HFFc6 (cell line): ENCODE measurements at regions not wholly inside any gene's neighbourhood (a gene's known extent, or its start where the extent isn't known, plus 50 kb on each side); places are given as distances from the start of the nearest gene placed in this dataset.

Experiments used
- DNase-seq: peaks from one replicate; pipeline ENCODE4 v3.0.0-alpha.2; 2018
- H3K27ac Mint-ChIP-seq: 2 replicates; pipeline ENCODE4 v1.8.0; 2020; ENCODE audit warnings: mild to moderate bottlenecking, mixed read lengths
- H3K27me3 Mint-ChIP-seq: 2 replicates; pipeline ENCODE4 v1.8.0; 2021; ENCODE audit warnings: mild to moderate bottlenecking, moderate library complexity, mixed read lengths; ENCODE audit not compliant: insufficient read depth
- H3K36me3 Mint-ChIP-seq: 2 replicates; pipeline ENCODE4 v1.8.0; 2021; ENCODE audit warnings: low read depth, mixed read lengths
- H3K4me1 Mint-ChIP-seq: 2 replicates; pipeline ENCODE4 v1.8.0; 2020; ENCODE audit warnings: low read depth, mixed read lengths
- H3K4me3 Mint-ChIP-seq: 2 replicates; pipeline ENCODE4 v1.8.0; 2020; ENCODE audit warnings: mild to moderate bottlenecking, moderate library complexity, mixed read lengths
- H3K9me3 Mint-ChIP-seq: 2 replicates; pipeline ENCODE4 v1.8.0; 2020; ENCODE audit warnings: mild to moderate bottlenecking, mixed read lengths
- TF ChIP-seq, protein P1 (sequence below): fragments of 200-600 bp; sonication (generic); IDR thresholded peaks from 2 replicates; pipeline ENCODE4 v1.5.0; 2021; ENCODE audit warnings: antibody characterized with exemption, mild to moderate bottlenecking

DNA sequence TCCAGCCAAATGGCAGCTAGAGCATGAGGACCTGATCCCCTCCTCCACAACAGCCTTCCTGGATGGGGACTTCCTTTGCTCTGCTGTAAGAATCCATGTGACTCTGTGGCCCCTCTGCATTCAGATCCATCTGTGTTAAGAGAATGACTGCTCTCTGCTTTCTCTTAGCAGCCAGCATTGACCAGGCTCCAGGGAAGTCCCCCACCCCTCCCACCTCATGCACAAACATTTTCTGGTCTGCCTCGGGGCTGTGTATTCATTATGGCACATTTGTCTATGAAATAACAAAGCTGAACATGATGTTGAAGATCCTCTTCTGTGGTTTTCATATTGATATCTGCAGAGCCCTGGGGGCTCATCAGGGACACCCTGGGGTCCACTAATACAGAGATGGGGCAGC is 201.7 kb downstream of the NUAK1 start:
- H3K4me3 Mint-ChIP-seq = no peak overlapping the region
- peaks cover 1% of the 10 kb centered on the region; the same call in 1 of the 2 replicates for H3K27me3 Mint-ChIP-seq
- H3K36me3 Mint-ChIP-seq = no peaks in the 10 kb centered on the region
- TF ChIP-seq, protein P1, sequence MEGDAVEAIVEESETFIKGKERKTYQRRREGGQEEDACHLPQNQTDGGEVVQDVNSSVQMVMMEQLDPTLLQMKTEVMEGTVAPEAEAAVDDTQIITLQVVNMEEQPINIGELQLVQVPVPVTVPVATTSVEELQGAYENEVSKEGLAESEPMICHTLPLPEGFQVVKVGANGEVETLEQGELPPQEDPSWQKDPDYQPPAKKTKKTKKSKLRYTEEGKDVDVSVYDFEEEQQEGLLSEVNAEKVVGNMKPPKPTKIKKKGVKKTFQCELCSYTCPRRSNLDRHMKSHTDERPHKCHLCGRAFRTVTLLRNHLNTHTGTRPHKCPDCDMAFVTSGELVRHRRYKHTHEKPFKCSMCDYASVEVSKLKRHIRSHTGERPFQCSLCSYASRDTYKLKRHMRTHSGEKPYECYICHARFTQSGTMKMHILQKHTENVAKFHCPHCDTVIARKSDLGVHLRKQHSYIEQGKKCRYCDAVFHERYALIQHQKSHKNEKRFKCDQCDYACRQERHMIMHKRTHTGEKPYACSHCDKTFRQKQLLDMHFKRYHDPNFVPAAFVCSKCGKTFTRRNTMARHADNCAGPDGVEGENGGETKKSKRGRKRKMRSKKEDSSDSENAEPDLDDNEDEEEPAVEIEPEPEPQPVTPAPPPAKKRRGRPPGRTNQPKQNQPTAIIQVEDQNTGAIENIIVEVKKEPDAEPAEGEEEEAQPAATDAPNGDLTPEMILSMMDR = no peak
- peaks cover 58% of the 10 kb centered on the region for H3K4me1 Mint-ChIP-seq
- no peak overlapping the region for H3K27ac Mint-ChIP-seq
- DNase-seq = no peak
- no peaks in the 10 kb centered on the region for H3K9me3 Mint-ChIP-seq

DNA sequence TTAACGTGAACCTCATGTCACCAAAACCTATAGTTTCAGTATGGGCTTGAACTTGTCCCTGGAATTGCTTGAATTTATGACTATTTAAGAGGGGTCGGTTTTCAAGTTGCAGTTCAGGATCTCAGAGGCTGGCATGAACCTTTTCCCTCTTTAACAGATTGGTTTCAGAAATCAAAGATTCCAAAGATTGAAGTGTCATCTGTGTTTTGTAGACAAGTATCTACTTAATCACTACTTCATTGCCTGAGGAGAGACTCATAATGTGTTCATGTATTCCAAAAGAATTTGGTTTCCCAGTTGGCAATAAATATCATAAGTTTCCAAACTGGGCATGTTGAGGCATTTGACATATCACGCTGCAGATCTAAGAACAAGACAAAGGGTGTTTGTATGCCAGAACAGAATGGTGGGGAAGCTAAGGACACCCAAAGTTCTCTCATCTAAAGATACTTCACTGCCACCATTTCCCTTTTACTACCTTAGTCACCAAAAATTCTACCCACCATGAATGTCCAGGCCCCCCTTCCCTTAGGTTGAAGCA is 199.5 kb downstream of the NUAK1 start:
- Mint-ChIP-seq H3K4me3 (no peak overlapping the region), H3K27me3 (peaks cover 1% of the 10 kb centered on the region; the same call in 1 of the 2 replicates), H3K36me3 (no peaks in the 10 kb centered on the region), H3K4me1 (peaks cover 37% of the 10 kb centered on the region), H3K27ac (no peak overlapping the region), H3K9me3 (no peaks in the 10 kb centered on the region)
- DNase-seq = no peak
- TF ChIP-seq, protein P1 = no peak

DNA sequence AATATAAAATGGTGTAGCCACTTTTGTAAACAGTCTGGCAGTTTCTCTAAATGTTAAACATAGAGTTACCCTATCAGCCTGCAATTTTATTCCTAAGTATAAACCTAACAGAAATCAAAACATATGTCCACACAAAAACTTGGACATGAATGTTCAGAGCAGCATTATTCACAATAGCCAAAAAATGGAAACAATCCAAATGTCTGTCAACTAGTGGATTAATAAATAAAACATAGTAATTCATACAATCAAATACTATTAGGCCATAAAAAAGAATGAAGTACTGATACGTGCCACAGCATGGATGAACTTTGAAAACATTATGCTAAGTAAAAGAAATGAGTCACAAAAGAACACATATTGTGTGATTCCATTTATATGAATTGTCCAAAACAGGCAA is 196.5 kb downstream of the NUAK1 start:
- no peak overlapping the region for H3K27ac Mint-ChIP-seq
- peaks cover 10% of the 10 kb centered on the region; the same call in 1 of the 2 replicates for H3K4me1 Mint-ChIP-seq
- TF ChIP-seq, protein P1 = no peak
- peaks cover 1% of the 10 kb centered on the region; the same call in 1 of the 2 replicates for H3K27me3 Mint-ChIP-seq
- no peaks in the 10 kb centered on the region for H3K9me3 Mint-ChIP-seq
- no peaks in the 10 kb centered on the region for H3K36me3 Mint-ChIP-seq
- no peak overlapping the region for H3K4me3 Mint-ChIP-seq
- no peak for DNase-seq

DNA sequence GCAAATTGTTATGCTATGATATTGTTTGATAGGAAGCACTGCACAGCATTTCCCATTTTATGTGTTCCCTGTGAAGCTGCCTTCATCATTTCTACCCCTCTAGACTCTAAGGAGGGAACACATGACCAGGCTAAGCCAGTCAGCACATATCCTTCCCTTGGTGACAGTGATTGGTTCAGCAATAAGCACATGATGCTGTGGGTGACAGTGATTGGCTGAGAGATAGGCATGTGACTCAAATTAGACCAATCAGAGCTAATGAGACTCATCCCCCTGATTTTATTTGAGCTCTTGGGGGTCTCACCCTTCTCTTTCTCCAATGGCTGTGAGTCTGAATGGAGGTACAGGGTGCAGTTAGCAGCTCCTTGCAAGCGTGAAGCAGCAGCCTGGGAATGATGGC is 195.2 kb downstream of the NUAK1 start:
- no peak overlapping the region for H3K4me3 Mint-ChIP-seq
- TF ChIP-seq, protein P1 = no peak
- no peak for DNase-seq
- H3K9me3 Mint-ChIP-seq = no peaks in the 10 kb centered on the region
- peaks cover 9% of the 10 kb centered on the region; the same call in 1 of the 2 replicates for H3K4me1 Mint-ChIP-seq
- no peak overlapping the region for H3K27ac Mint-ChIP-seq
- H3K36me3 Mint-ChIP-seq = no peaks in the 10 kb centered on the region
- H3K27me3 Mint-ChIP-seq = peaks cover 1% of the 10 kb centered on the region; the same call in 1 of the 2 replicates

DNA sequence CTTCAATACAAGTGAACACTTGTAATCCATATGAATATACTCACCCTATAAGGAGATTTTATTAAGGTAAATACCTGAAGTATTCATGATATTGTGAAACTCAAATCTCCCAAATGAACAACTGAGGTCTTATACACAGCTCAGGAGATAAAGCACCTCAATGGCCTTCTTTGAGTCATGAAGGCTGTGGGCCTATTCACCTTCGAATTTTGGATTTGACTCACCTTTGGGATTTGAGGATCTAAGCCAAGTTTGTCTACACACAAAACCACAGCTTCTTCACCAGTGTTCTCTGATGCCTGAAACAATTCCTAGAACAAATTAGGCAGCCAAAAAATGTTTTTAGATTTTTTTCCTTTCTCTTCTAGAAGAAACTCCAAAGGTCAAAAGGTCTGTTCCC is 194.1 kb downstream of the NUAK1 start:
- Mint-ChIP-seq H3K9me3 (no peaks in the 10 kb centered on the region), H3K27me3 (peaks cover 5% of the 10 kb centered on the region), H3K4me3 (no peak overlapping the region), H3K36me3 (no peaks in the 10 kb centered on the region), H3K4me1 (no peaks in the 10 kb centered on the region), H3K27ac (no peak overlapping the region)
- TF ChIP-seq, protein P1 = no peak
- no peak for DNase-seq
